Putamen (tissue), 1 donor: ENCODE measurements at regions not wholly inside any gene's neighbourhood (a gene's known extent, or its start where the extent isn't known, plus 50 kb on each side); places are given as distances from the start of the nearest gene placed in this dataset.
"Not testable (repeated sequence)": the region's sequence is repeated elsewhere in the genome, so short reads cannot be mapped to it uniquely, and the experiment has no call there.

Experiments
- DNase-seq: peaks from one replicate; pipeline ENCODE4 v3.0.0-alpha.2; 2016; ENCODE audit warnings: low spot score

GRCh38 chr15:96818861-96819260 lies 488.4 kb downstream of the NR2F2 start:
- DNase-seq, result no peak

GRCh38 chr15:96827981-96828380 lies 497.5 kb downstream of the NR2F2 start:
- no peak for DNase-seq

GRCh38 chr15:96837241-96837970 lies 506.9 kb downstream of the NR2F2 start:
- DNase-seq, result no peak

- no peak for DNase-seq
Measured at GRCh38 chr15:96838081-96838480, 507.6 kb downstream of the NR2F2 start.

- DNase-seq, result no peak
Measured at GRCh38 chr15:96849271-96849900, 518.9 kb downstream of the NR2F2 start.

GRCh38 chr15:96851613-96852012 lies 521.1 kb downstream of the NR2F2 start:
- no peak for DNase-seq

- no peak for DNase-seq
Measured at GRCh38 chr15:96858694-96859093, 528.2 kb downstream of the NR2F2 start.

- no peak for DNase-seq
Measured at GRCh38 chr15:96860741-96861140, 530.2 kb downstream of the NR2F2 start.

- DNase-seq, result no peak
Measured at GRCh38 chr15:96867992-96868391, 537.5 kb downstream of the NR2F2 start.

GRCh38 chr15:96869122-96869521 lies 538.6 kb downstream of the NR2F2 start:
- DNase-seq, result no peak

GRCh38 chr15:96869790-96870189 lies 539.3 kb downstream of the NR2F2 start:
- no peak for DNase-seq

- no peak for DNase-seq
Measured at GRCh38 chr15:96870580-96870979, 540.1 kb downstream of the NR2F2 start.

- DNase-seq, result not testable (repeated sequence)
Measured at GRCh38 chr15:96877442-96877841, 546.9 kb downstream of the NR2F2 start.

- DNase-seq, result no peak
Measured at GRCh38 chr15:96878129-96878528, 547.6 kb downstream of the NR2F2 start.

- no peak for DNase-seq
Measured at GRCh38 chr15:96882121-96882772, 551.7 kb downstream of the NR2F2 start.

GRCh38 chr15:96887730-96888129 lies 557.2 kb downstream of the NR2F2 start:
- DNase-seq, result no peak

- no peak for DNase-seq
Measured at GRCh38 chr15:96888764-96889163, 558.3 kb downstream of the NR2F2 start.

- DNase-seq, result no peak
Measured at GRCh38 chr15:96889734-96890480, 559.4 kb downstream of the NR2F2 start.

- DNase-seq, result no peak
Measured at GRCh38 chr15:96891046-96891445, 560.5 kb downstream of the NR2F2 start.

GRCh38 chr15:96893159-96893906 lies 562.8 kb downstream of the NR2F2 start:
- DNase-seq, result no peak

GRCh38 chr15:96894659-96895058 lies 564.2 kb downstream of the NR2F2 start:
- DNase-seq, result no peak

GRCh38 chr15:96896766-96897165 lies 566.3 kb downstream of the NR2F2 start:
- DNase-seq, result no peak
